Keratinocyte (primary cell): ENCODE measurements at regions not wholly inside any gene's neighbourhood (a gene's known extent, or its start where the extent isn't known, plus 50 kb on each side); places are given as distances from the start of the nearest gene placed in this dataset.

ENCODE experiments used
- DNase-seq: peaks from one replicate; pipeline ENCODE4 v3.0.0-alpha.2; 2011; ENCODE audit warnings: low read depth, missing footprints, low spot score
- FAIRE-seq: peaks from 2 replicates; lab custom pipeline; 2011; peaks lifted over from hg19 to GRCh38; lab: Jason Lieb, UNC
- H2AFZ ChIP-seq: 2 replicates; pipeline ENCODE4 v1.6.0; 2012; ENCODE audit warnings: low read length, control low read depth, inconsistent platforms; ENCODE audit not compliant: control insufficient read depth
- H3K27ac ChIP-seq: 2 replicates; pipeline ENCODE4 v1.5.1; 2011; ENCODE audit warnings: low read length; ENCODE audit not compliant: control insufficient read depth, insufficient read depth
- H3K27me3 ChIP-seq: 3 replicates; pipeline ENCODE4 v1.6.0; 2011; ENCODE audit warnings: low read length; ENCODE audit not compliant: control insufficient read depth, insufficient read depth; ENCODE audit errors: extremely low read depth
- H3K36me3 ChIP-seq, 2 experiments: 2 replicates in 1 of 2; 3 replicates in 1 of 2; pipeline ENCODE4 v1.5.1; 2011; ENCODE audit warnings: low read length in 2 of 2, mild to moderate bottlenecking in 1 of 2; ENCODE audit not compliant: control insufficient read depth in 2 of 2, insufficient read depth in 2 of 2; ENCODE audit errors: extremely low read depth in 1 of 2
- H3K4me1 ChIP-seq: 3 replicates; pipeline ENCODE4 v1.5.1; 2011; ENCODE audit warnings: low read length; ENCODE audit not compliant: control insufficient read depth, insufficient read depth; ENCODE audit errors: extremely low read depth
- H3K4me2 ChIP-seq: 3 replicates; pipeline ENCODE4 v1.6.0; 2011; ENCODE audit warnings: low read depth, low read length; ENCODE audit not compliant: control insufficient read depth, insufficient read depth; ENCODE audit errors: extremely low read depth
- H3K4me3 ChIP-seq, 3 experiments: fragments of 200-600 bp in 1 of 3; sonication (generic) in 1 of 3; 2 replicates in 2 of 3; 3 replicates in 1 of 3; pipeline ENCODE4 v1.5.1; 2011 to 2016; ENCODE audit warnings: low read length in 3 of 3, mild to moderate bottlenecking in 3 of 3, control low read depth in 2 of 3, inconsistent platforms in 1 of 3, low read depth in 1 of 3, mixed read lengths in 1 of 3, mixed run types in 1 of 3, moderate library complexity in 1 of 3; ENCODE audit not compliant: control insufficient read depth in 2 of 3, insufficient read depth in 2 of 3; ENCODE audit errors: extremely low read depth in 1 of 3
- H3K79me2 ChIP-seq: 2 replicates; pipeline ENCODE4 v1.6.0; 2012; ENCODE audit warnings: low read length; ENCODE audit not compliant: control insufficient read depth, insufficient read depth
- H3K9ac ChIP-seq: 3 replicates; pipeline ENCODE4 v1.6.0; 2011; ENCODE audit warnings: low read length; ENCODE audit not compliant: control insufficient read depth, insufficient read depth; ENCODE audit errors: extremely low read depth
- H3K9me1 ChIP-seq: 3 replicates; pipeline ENCODE4 v1.6.0; 2011; ENCODE audit warnings: low read length; ENCODE audit not compliant: control insufficient read depth, insufficient read depth; ENCODE audit errors: extremely low read depth
- H3K9me3 ChIP-seq: 2 replicates; pipeline ENCODE4 v1.5.1; 2012; ENCODE audit warnings: low read depth, low read length; ENCODE audit not compliant: control insufficient read depth
- H4K20me1 ChIP-seq: 3 replicates; pipeline ENCODE4 v1.6.0; 2011; ENCODE audit warnings: low read length; ENCODE audit not compliant: control insufficient read depth, insufficient read depth; ENCODE audit errors: extremely low read depth
- EZH2 ChIP-seq: IDR thresholded peaks from one replicate; pipeline ENCODE4 v1.6.1; 2012; ENCODE audit warnings: inconsistent platforms, mild to moderate bottlenecking, low read length, moderate library complexity
- dilution Hi-C: fragments of 300-500 bp; cut with MboI; formaldehyde crosslinking; loops from one replicate; pipeline ENCODE4 v1.7.0; 2020; ENCODE audit warnings: low sequenced_read_pairs; ENCODE audit not compliant: extremely low pct_ligation_motif_present
- TF ChIP-seq, protein P1 (sequence below), 3 experiments: IDR thresholded peaks in 1 of 3; conservative IDR thresholded peaks in 1 of 3; optimal IDR thresholded peaks in 1 of 3; 2 replicates in 2 of 3; 3 replicates in 1 of 3; pipeline versions ENCODE3 to v1.5.1; 2011; ENCODE audit warnings: low read length in 3 of 3, mild to moderate bottlenecking in 3 of 3, moderate library complexity in 2 of 3, control low read depth in 1 of 3, inconsistent platforms in 1 of 3; ENCODE audit not compliant: insufficient read depth in 2 of 3; ENCODE audit errors: extremely low read depth in 1 of 3

DNA sequence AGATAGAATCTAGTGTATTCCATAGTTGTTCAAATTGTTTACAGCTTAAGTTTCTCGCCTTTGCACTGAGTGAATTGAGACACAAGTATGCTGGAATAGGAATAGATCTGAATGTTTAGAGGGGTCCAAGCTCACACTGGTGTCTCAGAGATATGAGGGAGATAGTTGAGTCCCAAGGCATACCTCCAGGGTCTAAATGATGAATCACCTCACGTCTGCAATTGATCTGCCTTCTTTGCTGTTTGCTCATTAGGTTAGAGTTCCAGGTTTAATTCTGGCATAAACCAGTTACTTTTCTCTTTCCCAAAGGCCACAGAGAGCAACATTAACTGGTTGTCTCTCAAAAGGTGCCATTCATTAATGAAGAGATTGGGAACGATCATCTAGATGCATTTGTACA is 106.3 kb upstream of the MME start:
- FAIRE-seq: no peak
- H2AFZ ChIP-seq: no peak overlapping the region
- DNase-seq: no peak

DNA sequence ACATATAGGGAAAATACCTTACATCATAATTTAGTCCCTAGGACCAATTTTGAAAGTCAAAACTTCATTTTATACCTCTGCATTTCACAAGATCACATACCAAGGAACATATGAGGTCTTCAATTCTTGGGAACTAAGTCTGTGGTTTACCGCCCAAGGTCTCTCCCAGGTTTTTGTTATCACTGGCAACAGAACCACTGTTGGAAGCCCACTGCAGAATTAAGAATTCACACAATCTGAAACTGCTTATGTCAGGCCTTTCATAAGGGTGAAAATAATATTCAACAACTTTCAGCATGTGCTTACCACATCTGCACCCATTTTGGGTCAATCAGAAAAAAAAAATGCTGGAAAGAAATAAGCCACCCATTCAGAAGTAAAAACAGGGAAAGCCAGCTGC is 107.2 kb upstream of the MME start:
- Histone ChIP-seq H3K9me1 (no peaks in the 10 kb centered on the region), H4K20me1 (no peaks in the 10 kb centered on the region), H2AFZ (no peak overlapping the region), H3K9ac (no peak overlapping the region), H3K27me3 (no peaks in the 10 kb centered on the region), H3K9me3 (no peaks in the 10 kb centered on the region), H3K27ac (no peak overlapping the region), H3K36me3 (no peaks in the 10 kb centered on the region), H3K4me2 (no peak overlapping the region), H3K79me2 (no peaks in the 10 kb centered on the region), H3K4me1 (peaks cover 11% of the 10 kb centered on the region), H3K4me3 (no peak overlapping the region)
- DNase-seq (no peak), FAIRE-seq (no peak)
- dilution Hi-C loops: no loop called here
- no peak for TF ChIP-seq EZH2
- TF ChIP-seq, protein P1, sequence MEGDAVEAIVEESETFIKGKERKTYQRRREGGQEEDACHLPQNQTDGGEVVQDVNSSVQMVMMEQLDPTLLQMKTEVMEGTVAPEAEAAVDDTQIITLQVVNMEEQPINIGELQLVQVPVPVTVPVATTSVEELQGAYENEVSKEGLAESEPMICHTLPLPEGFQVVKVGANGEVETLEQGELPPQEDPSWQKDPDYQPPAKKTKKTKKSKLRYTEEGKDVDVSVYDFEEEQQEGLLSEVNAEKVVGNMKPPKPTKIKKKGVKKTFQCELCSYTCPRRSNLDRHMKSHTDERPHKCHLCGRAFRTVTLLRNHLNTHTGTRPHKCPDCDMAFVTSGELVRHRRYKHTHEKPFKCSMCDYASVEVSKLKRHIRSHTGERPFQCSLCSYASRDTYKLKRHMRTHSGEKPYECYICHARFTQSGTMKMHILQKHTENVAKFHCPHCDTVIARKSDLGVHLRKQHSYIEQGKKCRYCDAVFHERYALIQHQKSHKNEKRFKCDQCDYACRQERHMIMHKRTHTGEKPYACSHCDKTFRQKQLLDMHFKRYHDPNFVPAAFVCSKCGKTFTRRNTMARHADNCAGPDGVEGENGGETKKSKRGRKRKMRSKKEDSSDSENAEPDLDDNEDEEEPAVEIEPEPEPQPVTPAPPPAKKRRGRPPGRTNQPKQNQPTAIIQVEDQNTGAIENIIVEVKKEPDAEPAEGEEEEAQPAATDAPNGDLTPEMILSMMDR (optimal IDR thresholded peaks at IDR 0.05 in 1 of 3, IDR thresholded peaks at IDR 0.05 in 1 of 3, conservative IDR thresholded peaks at IDR 0.05 in 1 of 3; ENCODE audit: extremely low read depth in 1 of 3, insufficient read depth in 2 of 3, low read length in 3 of 3): no peak

More for the DNA sequence above, 106.3 kb upstream of the MME start:
- dilution Hi-C loops: no loop called here
- Histone ChIP-seq H3K9me1 (no peaks in the 10 kb centered on the region), H3K27ac (no peak overlapping the region), H3K9me3 (no peaks in the 10 kb centered on the region), H3K4me3 (no peak overlapping the region), H3K79me2 (no peaks in the 10 kb centered on the region), H3K4me1 (peaks cover 11% of the 10 kb centered on the region), H3K27me3 (no peaks in the 10 kb centered on the region), H3K4me2 (no peak overlapping the region), H3K9ac (no peak overlapping the region), H4K20me1 (no peaks in the 10 kb centered on the region), H3K36me3 (no peaks in the 10 kb centered on the region)
- TF ChIP-seq, protein P1 (optimal IDR thresholded peaks at IDR 0.05 in 1 of 3, IDR thresholded peaks at IDR 0.05 in 1 of 3, conservative IDR thresholded peaks at IDR 0.05 in 1 of 3; ENCODE audit: extremely low read depth in 1 of 3, insufficient read depth in 2 of 3, low read length in 3 of 3): no peak
- TF ChIP-seq EZH2: no peak
